NCI-H2196 (cell line): ENCODE measurements at regions not wholly inside any gene's neighbourhood (a gene's known extent, or its start where the extent isn't known, plus 50 kb on each side); places are given as distances from the start of the nearest gene placed in this dataset.

ENCODE experiments used
- DNase-seq: peaks from one replicate; lab custom pipeline; 2025; ENCODE audit not compliant: unreplicated experiment; lab: John Stamatoyannopoulos, UW

DNA sequence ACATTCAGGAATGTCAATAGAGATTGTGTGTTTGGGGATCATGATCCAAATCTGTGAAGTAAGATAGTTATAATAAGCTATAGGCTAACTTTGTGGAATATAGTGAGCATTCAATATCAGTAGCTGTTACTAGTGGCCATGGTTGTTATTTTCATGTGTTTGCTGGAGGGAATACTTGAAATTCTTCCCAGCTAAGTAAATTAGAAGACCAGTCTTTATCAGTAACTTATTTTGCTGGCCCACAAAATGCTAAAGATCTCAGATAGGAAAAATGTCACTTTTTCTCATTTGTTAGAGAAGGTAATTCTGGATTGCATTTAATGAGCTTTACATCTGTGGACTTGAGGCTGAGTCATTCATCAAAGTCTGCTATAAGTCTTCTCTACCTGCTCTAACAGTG is 156.1 kb upstream of the LRRC7 start:
- no peak for DNase-seq

DNA sequence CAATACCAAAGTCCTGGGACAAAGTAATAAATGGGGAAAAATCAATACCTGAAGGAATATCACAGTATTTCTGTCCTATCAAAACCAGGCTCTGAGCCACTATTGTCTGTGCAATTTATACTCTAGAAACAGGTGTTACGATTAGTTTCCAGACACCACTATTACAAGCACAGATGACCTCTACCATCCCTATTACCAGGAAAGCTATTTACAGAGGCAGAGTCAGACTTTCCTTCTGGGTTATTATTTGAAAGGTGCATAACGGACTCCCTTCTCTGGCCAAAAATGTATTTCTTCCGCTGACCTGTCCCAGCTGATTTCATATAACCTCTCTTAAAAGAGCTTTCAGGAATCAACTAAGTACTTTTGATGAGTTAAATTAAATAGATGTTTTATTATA is 154.6 kb upstream of the LRRC7 start:
- DNase-seq, result no peak

DNA sequence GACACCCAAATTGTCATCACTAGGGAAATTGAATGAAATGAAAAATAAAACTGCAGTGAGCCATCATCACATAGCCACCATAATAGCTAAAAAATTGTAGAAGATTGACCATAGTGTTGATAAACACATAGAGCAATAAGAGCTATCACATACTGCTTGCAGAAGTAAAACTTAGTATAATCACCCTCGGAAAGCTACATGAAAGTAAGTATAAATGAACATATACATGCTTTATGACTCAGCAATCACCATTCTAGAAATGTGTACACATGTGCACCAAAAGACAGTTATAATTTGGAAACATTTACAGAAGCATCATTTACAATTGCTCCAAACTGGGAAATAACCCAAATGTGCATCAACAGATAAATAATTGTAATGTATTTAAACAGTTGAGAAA is 153.1 kb upstream of the LRRC7 start:
- no peak for DNase-seq

DNA sequence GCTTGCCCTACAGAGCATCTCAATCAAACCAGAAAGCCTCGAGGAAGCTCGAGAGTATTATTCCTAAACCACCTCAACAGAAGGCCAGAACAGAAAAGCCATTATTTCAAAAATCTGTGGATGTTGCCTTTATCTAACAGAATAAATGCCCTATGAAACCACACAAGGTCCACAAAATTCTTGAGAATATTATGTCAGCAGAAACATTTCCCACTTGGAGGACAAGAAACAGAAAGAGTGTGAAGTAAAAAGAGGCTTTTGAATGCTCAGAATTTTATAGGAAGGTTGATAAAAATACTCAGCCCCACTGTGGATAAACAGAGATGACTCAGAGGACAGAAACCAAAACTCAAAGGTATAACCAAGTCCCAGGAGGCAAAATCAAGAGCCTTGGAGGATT is 146.4 kb upstream of the LRRC7 start:
- DNase-seq, result no peak

DNA sequence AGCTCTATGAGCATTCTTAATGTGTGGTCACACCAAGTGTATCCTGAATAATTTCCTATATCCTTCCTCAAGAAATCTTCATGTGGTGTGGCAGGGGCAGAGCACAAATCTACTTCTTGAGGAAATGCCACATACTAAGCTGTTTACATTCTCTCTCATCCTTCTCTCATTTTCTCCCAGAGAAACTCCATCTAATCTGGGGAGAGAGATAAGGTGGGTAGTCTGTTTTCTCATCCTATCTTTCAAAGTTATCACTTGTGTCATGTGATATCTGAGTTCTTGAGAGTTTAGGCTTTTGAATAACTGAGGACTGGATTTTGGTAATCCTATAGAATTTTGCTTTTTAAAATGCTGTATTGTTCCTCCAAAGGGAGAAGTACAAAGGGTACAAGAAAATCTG is 141.9 kb upstream of the LRRC7 start:
- no peak for DNase-seq

DNA sequence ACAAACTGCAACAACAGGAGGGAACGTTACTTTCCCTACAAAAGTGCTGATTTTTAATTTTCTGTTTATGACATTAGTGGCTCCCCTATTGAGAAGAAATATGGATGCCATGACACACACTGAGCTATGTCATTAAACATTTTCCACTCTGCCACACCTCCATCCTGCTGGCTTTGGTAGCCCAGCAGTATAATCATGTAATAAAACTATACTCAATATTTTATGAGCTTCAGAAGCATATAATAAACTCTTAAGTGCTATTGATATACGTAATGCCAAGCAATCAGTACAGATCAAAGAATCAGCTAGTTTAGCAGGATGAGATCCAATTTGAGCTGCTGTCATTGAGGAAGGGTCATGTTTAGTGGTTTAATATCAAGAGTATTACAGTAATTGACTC is 141.3 kb upstream of the LRRC7 start:
- no peak for DNase-seq

DNA sequence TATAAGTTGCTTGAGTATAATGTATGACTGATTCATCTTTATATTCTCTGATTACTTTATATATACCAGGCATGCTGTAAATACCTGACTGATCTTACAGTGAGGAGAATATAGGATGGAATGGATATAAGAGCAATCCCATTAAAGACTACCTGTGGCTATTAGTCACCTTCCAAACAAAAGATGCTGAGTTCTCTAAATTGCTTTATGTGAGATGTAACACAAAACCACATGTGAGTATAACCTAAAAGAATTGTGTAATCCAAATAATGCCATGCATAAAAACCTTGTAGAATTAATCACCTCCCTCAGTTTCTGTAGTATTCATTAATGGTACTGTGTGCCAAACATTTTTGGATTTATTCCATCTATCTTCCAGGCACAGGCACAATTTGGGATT is 134.6 kb upstream of the LRRC7 start:
- DNase-seq, result no peak

DNA sequence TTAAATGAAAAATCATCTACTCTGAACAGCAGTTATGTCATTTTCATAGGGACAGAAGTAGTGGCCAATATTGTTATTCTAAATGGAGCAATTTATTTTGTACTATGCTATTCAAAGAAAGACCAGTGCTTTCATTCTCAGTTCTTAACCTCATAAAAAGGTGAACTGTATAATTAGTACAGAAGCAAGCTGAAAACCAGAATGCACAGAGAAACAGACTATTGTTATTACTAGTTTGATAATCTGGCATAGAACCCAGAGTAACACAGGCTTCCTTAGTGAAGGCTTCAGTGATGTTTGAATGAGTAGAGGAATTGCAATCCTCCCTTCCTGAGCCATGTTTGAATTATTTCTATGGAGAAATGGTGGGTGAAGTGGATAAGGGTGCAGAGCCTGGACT is 131.6 kb upstream of the LRRC7 start:
- no peak for DNase-seq

DNA sequence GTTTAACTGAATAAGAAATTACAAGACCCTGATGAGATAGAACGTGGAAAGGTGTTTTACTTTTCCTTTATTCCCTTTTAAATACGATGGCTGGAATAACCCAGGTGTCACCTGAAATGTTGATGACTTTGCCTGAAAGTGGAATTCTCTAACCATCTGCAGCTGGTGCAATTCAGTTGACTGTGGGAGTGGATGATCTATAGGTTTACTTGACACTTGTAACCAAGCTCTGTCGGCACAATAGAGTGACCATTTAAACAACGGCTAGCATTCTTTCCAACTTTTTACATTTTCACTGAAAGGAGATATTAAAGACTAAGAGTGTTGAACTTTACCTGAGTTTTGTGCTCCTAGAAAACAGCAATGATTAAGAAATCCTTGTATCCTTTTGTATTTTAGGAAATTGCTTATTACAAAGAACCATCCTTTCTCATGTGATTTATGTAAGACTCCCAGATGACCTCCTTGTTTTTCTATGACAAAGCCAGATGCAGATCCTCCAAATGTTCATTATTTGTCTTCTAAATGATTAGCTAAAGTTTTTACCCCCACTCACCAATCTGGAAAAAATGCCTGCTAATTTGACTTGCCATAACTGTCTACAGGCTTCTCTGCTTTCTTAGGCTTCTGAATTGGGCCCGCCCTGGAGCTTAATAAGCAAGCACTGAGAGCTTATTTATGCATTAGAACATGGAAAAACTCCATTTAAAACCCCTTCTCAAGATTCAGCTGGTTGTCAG is 129.5 kb upstream of the LRRC7 start:
- no peak for DNase-seq

DNA sequence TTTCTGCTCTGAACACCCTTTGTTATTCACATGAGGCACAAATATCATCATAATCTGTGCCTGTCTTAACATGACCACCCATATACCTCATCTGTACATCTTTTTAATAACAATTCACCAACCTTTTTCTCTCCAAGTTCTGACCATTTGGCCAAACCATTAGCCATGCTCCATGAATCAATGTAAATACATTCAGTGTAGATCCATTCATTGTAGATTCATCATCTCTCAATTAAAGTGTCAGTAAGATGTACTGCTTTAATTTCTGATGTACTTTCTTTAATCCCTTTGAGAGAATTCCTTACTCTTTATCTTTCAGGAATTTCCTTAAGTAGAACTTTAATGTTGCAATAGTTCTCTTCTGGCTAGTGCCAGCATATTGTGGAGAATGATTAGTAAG is 126.2 kb upstream of the LRRC7 start:
- no peak for DNase-seq

DNA sequence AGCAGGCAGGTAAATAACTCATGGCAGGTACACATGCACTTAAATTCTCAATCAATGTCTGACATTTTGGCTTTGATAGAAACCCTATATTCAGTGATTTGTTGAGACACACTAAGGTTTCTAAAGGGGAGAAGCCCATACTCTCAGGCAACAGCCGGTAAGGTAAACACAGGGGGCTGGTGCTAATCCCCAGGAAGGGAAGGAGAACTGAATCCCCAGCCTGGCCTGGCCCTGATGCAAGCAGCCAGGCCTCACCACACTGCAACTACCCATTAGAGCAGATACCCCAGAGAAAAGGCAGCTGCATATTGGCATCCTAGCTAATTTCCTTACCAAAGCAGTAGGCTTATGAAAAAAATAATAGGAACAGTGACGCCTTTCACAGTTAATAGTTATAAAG is 116.5 kb upstream of the LRRC7 start:
- no peak for DNase-seq

DNA sequence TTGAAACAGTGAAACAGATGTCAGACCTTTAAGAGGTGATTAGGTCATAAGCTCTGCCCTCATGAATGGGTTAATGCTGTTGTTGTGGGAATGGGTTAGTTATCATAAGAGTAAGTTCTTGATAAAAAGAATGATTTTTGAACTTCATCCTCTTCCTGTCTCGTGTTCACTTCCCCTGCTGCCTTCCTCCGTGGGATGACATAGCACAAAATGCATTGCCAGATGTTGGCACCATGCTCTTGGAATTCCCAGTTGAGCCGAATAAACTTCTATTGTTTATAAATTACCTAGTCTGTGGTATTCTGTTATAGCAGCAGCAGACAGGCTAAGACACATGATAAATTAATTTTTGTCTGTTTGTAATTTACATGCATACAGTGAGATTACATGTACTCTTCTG is 112.0 kb upstream of the LRRC7 start:
- DNase-seq, result no peak

DNA sequence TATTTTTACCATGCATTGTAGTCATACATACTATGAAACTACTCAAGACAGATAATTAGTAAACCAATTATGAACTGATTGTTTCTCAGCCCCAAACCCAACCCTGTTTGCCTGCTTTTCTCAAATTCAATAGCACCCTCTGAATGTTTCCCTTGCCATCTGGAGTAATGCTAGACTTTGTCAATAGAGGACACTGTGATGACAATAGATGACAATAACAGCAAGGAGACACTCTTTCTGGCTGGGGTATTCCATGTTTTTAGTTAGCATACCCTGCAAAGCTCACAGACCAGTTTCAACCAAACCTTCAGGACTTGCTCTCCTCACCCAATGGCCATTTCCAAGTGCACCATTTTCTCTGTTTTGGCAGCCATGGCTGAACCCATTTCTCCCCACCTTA is 108.5 kb upstream of the LRRC7 start:
- DNase-seq, result no peak

DNA sequence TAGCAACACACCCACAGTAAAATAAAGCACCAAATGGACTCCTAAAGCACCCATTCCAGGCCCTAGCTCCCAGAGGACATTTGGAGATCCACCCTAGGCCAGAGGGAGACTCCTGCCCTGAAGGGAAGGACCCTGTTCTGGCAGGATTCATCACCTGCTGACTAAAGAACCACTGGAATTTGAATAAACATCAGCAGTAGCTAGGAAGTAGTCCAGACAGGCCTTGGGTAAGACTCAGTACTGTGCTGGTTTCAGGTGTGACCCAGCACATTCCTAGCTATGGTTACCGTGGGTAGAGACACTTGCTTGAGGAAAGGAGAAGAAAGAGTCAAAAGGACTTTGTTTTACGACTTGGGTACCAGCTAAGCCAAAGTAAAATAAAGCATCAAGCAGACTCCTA is 92.7 kb upstream of the LRRC7 start:
- no peak for DNase-seq

DNA sequence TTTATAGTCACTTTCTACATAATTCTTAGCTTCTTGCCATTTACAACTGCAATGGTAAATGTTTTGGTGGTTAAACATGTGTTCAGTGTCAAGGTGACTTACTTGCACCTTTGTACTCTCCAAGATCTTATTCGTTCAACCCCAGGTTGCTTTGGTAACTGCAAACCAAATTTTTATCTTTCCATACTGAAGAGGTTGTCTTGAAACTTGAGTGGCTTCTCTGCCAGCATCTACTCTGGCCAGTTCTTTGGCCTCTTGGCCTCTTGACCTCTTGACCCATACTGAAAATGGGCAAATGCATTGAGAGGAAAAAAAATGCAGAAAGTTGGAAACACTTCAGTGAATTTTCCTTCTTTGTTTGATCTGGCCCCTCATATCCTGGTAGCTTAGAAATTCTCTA is 88.0 kb upstream of the LRRC7 start:
- no peak for DNase-seq

DNA sequence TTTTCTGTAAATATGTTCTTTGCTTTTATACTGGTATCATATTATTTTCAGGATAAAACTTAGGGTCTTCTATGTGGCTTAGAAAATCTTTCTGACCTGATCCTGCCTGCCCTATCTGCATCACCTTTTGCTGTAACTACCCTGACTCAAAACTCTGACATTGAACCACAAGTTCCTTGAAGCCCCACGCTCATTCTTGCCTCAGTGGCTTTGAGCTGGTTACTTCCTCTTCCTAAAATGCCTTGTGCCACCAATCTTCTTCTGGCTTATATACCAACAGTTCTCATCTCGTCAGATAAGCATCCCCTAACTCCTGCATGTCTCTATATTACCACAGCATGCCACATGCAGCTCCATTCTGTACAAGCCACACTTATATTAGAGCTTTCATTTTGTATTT is 84.5 kb upstream of the LRRC7 start:
- no peak for DNase-seq

DNA sequence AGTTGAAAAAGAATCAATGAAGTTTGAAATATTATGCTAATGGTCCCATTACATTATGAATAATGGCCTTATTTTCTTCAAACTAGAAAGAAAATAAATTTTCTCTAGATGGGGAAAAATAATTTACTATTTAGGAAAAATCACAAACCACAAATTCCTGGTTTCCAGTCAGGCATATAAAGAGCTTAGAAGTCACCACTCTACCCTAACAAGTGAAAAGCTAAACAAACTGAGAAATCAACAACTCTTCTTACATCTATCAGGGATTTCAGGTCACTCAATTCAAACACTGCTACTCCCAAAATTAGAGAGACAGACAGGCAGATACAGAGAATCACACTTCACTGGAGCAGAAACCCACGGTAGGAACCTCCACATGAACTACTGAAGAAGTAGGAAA is 82.1 kb upstream of the LRRC7 start:
- DNase-seq, result no peak

DNA sequence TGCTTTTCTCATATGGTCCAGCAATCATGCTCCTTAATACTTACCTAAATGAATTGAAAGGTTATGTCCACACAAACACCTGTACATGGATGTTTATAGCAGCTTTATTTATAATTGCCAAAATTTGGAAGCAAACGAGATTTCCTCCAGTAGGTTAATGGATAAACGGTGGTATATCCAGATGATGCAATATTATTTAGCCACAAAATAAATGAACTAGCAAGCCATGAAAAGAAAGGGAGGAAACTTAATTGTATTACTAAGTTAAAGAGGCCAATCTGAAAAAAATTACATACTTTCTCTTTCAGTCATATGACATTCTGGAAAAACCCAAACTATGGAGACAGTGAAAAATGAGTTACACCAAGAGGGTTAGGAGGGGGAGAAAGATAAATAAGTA is 76.3 kb upstream of the LRRC7 start:
- no peak for DNase-seq

DNA sequence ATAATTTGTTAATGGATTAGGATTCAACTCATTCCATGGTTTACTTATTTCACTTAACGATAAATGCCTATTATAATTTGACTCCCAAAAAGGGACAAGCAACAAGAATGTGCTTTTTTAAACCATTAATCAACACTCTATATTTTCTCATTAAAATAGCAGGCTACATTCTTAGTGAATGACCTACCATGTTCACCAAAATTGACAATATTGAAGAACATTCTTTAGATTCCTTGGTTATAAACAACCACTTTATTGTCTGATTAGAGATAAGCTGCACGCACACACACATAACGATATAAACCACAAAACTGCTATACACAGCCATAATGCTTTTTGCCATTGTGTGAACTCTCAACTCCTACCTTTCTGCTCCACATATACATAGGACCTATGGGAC is 75.4 kb upstream of the LRRC7 start:
- DNase-seq, result no peak

DNA sequence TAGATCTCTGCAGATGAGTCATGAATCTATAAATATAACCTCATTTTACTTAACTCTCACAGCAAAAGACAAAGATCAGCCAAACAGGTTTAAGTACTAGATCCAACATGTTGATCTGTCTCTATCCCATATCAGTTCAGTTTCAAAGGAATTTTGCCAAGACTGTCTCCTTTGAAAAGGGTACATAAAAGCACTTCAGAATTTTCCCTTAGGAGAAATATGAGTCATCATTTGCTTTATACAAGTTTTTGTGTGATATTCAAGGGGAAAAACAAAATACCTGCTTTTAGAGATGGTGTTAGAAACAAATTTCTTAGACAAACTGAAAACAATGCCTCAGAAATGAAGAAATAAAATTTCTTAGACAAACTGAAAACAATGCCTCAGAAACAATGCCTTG is 73.5 kb upstream of the LRRC7 start:
- DNase-seq, result no peak

DNA sequence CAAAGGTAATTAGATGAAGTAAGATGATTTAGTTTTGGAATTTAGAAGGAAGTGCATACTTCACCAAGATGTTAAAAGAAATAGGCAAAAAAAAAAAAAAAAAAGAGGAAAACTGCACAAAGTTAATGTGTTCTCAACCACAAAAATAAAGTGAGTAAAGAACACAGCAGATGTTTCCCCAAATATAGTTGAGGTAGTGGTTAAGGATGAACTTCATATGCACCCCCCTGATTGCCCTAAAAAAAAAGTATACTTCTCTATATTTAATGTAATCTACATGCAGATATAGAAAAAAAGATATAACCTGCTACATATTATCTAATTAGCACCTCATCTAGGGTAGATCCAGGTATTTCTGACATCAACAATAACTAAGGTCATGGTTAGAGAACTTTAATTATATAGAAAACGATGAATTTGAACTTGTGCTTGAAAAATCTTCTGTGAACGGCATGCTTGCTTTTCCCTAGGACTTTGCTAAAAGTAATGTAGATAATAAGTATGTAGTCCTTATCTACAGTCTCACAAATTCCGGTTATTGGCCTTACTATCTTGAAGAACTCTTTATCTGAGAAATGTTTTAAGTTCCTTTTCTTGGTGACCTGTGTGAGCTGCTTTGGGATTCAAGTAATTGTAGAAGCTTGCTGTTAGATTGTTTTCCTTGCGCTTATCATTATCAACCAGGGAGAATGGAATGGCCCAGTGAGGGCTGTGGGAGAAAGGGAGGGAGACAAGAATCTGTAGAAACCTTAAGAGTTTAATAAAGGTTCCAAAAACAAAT is 70.1 kb upstream of the LRRC7 start:
- DNase-seq, result no peak

DNA sequence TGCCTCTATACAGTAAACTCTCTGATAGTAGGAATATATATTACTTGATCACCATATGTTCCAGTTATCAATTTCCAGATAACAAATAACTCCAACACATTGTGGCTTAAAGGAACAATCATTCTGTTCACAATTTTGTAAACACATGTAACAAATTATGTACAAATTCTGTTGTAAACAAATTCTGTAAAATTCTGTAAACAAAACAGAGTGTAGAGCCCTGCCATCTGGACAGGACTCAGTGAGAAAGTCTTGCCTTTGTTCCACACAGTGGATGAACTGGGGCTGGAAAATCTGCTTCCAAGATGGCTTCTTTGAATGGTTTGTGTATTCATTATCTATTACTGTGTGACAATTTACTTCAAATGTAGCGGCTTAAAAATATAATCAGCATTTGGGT is 69.0 kb upstream of the LRRC7 start:
- DNase-seq, result no peak
